ENCODE measurements at regions not wholly inside any gene's neighbourhood (a gene's known extent, or its start where the extent isn't known, plus 50 kb on each side); places are given as distances from the start of the nearest gene placed in this dataset.
"Not testable (repeated sequence)": the region's sequence is repeated elsewhere in the genome, so short reads cannot be mapped to it uniquely, and the experiment has no call there.

DNA sequence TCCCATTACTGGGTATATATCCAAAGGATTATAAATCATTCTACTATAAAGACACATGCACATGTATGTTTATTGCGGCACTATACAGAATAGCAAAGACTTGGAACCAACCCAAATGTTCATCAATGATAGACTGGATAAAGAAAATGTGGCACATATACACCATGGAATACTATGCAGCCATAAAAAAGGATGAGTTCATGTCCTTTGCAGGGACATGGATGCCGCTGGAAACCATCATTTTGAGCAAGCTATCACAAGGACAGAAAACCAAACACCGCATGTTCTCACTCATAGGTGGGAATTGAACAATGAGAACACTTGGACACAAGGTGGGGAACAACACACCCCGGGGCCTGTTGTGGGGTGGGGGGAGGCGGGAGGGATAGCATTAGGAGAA lies 57.0 kb upstream of the NEUROD1 start:
- not testable (repeated sequence) for H2BK120ac ChIP-seq (ENCODE audit: low read depth, low read length); H3K79me1 ChIP-seq (ENCODE audit: low read depth, low read length); H2AFZ ChIP-seq (ENCODE audit: low read length); H2AK5ac ChIP-seq (ENCODE audit: low read depth, low read length); H3K9ac ChIP-seq (ENCODE audit: low read depth, low read length, poor library complexity); H3K4me1 ChIP-seq (ENCODE audit: control insufficient read depth in 2 of 2, insufficient read depth in 1 of 2, low read depth in 1 of 2, low read length in 2 of 2); H4K8ac ChIP-seq (ENCODE audit: low read depth, low read length); DNase-seq (ENCODE audit: low spot score); H2BK5ac ChIP-seq (ENCODE audit: low read length); H3K27me3 ChIP-seq (ENCODE audit: control insufficient read depth in 3 of 3, insufficient read depth in 3 of 3, low read depth in 1 of 3, low read length in 3 of 3); H2BK15ac ChIP-seq (ENCODE audit: low read length); H3K23ac ChIP-seq (ENCODE audit: low read depth, low read length, poor library complexity); H4K91ac ChIP-seq (ENCODE audit: low read depth, low read length, poor library complexity); H3K4me2 ChIP-seq (ENCODE audit: insufficient read depth, low read length, poor library complexity, severe bottlenecking); H3K4ac ChIP-seq (ENCODE audit: low read length); H3K27ac ChIP-seq (replicated peaks; ENCODE audit: low read length); H2BK12ac ChIP-seq (ENCODE audit: low read length); H3K4me3 ChIP-seq (ENCODE audit: low read length in 2 of 2); H3K14ac ChIP-seq (ENCODE audit: low read length); H3K18ac ChIP-seq (ENCODE audit: low read length); H3K9me3 ChIP-seq (replicated peaks in 1 of 2; ENCODE audit: control insufficient read depth in 2 of 2, insufficient read depth in 1 of 2, low read depth in 1 of 2, low read length in 2 of 2); H3K36me3 ChIP-seq (replicated peaks in 1 of 2; ENCODE audit: control insufficient read depth in 2 of 2, insufficient read depth in 2 of 2, low read length in 2 of 2)
- WGBS, 2 donors (ENCODE audit: extremely low coverage in 2 of 2, insufficient read length in 2 of 2, insufficient replicate concordance in 1 of 2) = no CpG with 5 or more reads among the region's 5 CpGs

DNA sequence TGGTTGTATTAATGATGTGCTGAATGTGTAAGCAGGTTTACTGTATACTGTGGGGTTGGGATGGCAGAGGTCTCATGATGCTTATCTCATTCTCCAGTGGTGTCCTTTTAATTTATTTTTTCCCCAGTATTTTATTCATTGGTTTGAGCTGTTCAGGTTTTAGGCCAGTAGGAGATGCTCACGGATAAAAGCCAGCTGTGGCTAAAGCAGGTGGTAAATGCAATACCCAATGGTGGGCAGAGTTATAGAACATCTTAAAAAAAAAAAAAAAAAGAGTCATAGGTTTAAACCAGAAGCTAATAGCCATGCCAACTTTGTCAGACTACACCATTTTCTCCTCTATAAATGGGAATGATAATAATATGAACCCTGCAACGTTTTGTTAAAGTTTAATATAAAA lies 57.8 kb upstream of the NEUROD1 start:
- no peak overlapping the region for H3K14ac ChIP-seq (ENCODE audit: low read length)
- H2AFZ ChIP-seq (ENCODE audit: low read length) = no peak overlapping the region
- DNase-seq (ENCODE audit: low spot score) = no peak
- no peak overlapping the region for H3K9ac ChIP-seq (ENCODE audit: low read depth, low read length, poor library complexity)
- H3K79me1 ChIP-seq (ENCODE audit: low read depth, low read length) = no peaks in the 10 kb centered on the region
- no peaks in the 10 kb centered on the region for H3K9me3 ChIP-seq (replicated peaks in 1 of 2; ENCODE audit: control insufficient read depth in 2 of 2, insufficient read depth in 1 of 2, low read depth in 1 of 2, low read length in 2 of 2)
- H2BK15ac ChIP-seq (ENCODE audit: low read length) = no peak overlapping the region
- no peak overlapping the region for H3K27ac ChIP-seq (replicated peaks; ENCODE audit: low read length)
- no peak overlapping the region for H3K18ac ChIP-seq (ENCODE audit: low read length)
- no peak overlapping the region for H3K23ac ChIP-seq (ENCODE audit: low read depth, low read length, poor library complexity)
- no peak overlapping the region for H2AK5ac ChIP-seq (ENCODE audit: low read depth, low read length)
- no peak overlapping the region for H3K4me2 ChIP-seq (ENCODE audit: insufficient read depth, low read length, poor library complexity, severe bottlenecking)
- H4K91ac ChIP-seq (ENCODE audit: low read depth, low read length, poor library complexity) = no peak overlapping the region
- WGBS, 2 donors (ENCODE audit: extremely low coverage in 2 of 2, insufficient read length in 2 of 2, insufficient replicate concordance in 1 of 2) = no CpG with 5 or more reads among the region's 2 CpGs
- H4K8ac ChIP-seq (ENCODE audit: low read depth, low read length) = no peak overlapping the region
- no peak overlapping the region for H2BK5ac ChIP-seq (ENCODE audit: low read length)
- no peak overlapping the region for H2BK120ac ChIP-seq (ENCODE audit: low read depth, low read length)
- no peaks in the 10 kb centered on the region for H3K4me1 ChIP-seq (ENCODE audit: control insufficient read depth in 2 of 2, insufficient read depth in 1 of 2, low read depth in 1 of 2, low read length in 2 of 2)
- H3K36me3 ChIP-seq (replicated peaks in 1 of 2; ENCODE audit: control insufficient read depth in 2 of 2, insufficient read depth in 2 of 2, low read length in 2 of 2) = no peaks in the 10 kb centered on the region
- H3K4me3 ChIP-seq (ENCODE audit: low read length in 2 of 2) = no peak overlapping the region
- no peak overlapping the region for H2BK12ac ChIP-seq (ENCODE audit: low read length)
- no peaks in the 10 kb centered on the region for H3K27me3 ChIP-seq (ENCODE audit: control insufficient read depth in 3 of 3, insufficient read depth in 3 of 3, low read depth in 1 of 3, low read length in 3 of 3)
- H3K4ac ChIP-seq (ENCODE audit: low read length) = no peak overlapping the region

DNA sequence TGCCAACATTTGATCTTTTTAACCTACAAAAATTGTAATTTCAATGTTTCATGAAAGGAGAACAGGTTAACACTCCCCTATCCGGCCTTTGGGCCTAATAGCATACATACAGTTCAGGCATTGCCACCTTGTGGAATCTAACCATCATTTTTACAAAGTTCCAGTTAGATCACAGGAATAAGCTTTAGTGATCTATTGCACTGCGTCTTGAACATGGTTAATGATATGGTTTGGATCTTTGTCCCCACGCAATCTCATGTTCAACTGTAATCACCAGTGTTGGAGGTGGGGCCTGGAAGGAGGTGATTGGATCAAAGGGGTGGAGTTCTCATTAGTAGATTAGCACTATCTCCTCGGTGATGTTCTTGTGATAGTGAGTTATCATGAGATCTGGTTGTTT lies 58.2 kb upstream of the NEUROD1 start:
- no peak for DNase-seq (ENCODE audit: low spot score)
- no peaks in the 10 kb centered on the region for H3K9me3 ChIP-seq (replicated peaks in 1 of 2; ENCODE audit: control insufficient read depth in 2 of 2, insufficient read depth in 1 of 2, low read depth in 1 of 2, low read length in 2 of 2)
- no peak overlapping the region for H3K4me2 ChIP-seq (ENCODE audit: insufficient read depth, low read length, poor library complexity, severe bottlenecking)
- no peak overlapping the region for H3K4me3 ChIP-seq (ENCODE audit: low read length in 2 of 2)
- no peak overlapping the region for H3K27ac ChIP-seq (replicated peaks; ENCODE audit: low read length)
- H3K9ac ChIP-seq (ENCODE audit: low read depth, low read length, poor library complexity) = no peak overlapping the region
- H2BK5ac ChIP-seq (ENCODE audit: low read length) = no peak overlapping the region
- no peaks in the 10 kb centered on the region for H3K27me3 ChIP-seq (ENCODE audit: control insufficient read depth in 3 of 3, insufficient read depth in 3 of 3, low read depth in 1 of 3, low read length in 3 of 3)
- H4K91ac ChIP-seq (ENCODE audit: low read depth, low read length, poor library complexity) = no peak overlapping the region
- H3K79me1 ChIP-seq (ENCODE audit: low read depth, low read length) = no peaks in the 10 kb centered on the region
- WGBS, 2 donors (ENCODE audit: extremely low coverage in 2 of 2, insufficient read length in 2 of 2, insufficient replicate concordance in 1 of 2) = no CpG with 5 or more reads among the region's 4 CpGs
- H2AFZ ChIP-seq (ENCODE audit: low read length) = no peak overlapping the region
- H2BK12ac ChIP-seq (ENCODE audit: low read length) = no peak overlapping the region
- no peak overlapping the region for H2AK5ac ChIP-seq (ENCODE audit: low read depth, low read length)
- H3K4ac ChIP-seq (ENCODE audit: low read length) = no peak overlapping the region
- H3K23ac ChIP-seq (ENCODE audit: low read depth, low read length, poor library complexity) = no peak overlapping the region
- H3K4me1 ChIP-seq (ENCODE audit: control insufficient read depth in 2 of 2, insufficient read depth in 1 of 2, low read depth in 1 of 2, low read length in 2 of 2) = no peaks in the 10 kb centered on the region
- H4K8ac ChIP-seq (ENCODE audit: low read depth, low read length) = no peak overlapping the region
- H2BK120ac ChIP-seq (ENCODE audit: low read depth, low read length) = no peak overlapping the region
- no peak overlapping the region for H3K18ac ChIP-seq (ENCODE audit: low read length)
- no peak overlapping the region for H2BK15ac ChIP-seq (ENCODE audit: low read length)
- H3K36me3 ChIP-seq (replicated peaks in 1 of 2; ENCODE audit: control insufficient read depth in 2 of 2, insufficient read depth in 2 of 2, low read length in 2 of 2) = no peaks in the 10 kb centered on the region
- no peak overlapping the region for H3K14ac ChIP-seq (ENCODE audit: low read length)

DNA sequence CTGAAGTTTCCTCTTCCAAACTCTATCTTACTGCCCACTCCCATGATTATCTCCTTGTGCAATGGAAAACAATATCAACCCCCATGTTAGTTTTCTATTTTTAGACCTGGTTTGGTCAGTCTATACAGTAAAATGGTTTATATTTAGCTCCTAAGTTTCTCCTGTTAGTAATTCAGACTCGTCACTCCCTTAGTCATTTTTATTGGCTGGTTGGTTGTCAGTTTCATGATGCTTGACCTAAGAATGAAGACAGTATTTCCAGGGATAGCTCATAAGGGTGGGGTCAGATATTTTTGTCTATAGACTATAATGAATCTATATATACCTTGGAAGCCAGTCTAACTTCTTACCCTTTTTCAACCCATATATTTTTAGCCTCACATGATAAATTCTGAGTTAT lies 61.4 kb upstream of the NEUROD1 start:
- Histone ChIP-seq H2BK12ac (ENCODE audit: low read length) (no peak overlapping the region), H3K4me3 (ENCODE audit: low read length in 2 of 2) (no peak overlapping the region), H2AFZ (ENCODE audit: low read length) (no peak overlapping the region)

More for the DNA sequence above, 61.4 kb upstream of the NEUROD1 start:
- no peak overlapping the region for H3K4ac ChIP-seq (ENCODE audit: low read length)
- H2BK5ac ChIP-seq (ENCODE audit: low read length) = no peak overlapping the region
- H3K14ac ChIP-seq (ENCODE audit: low read length) = no peak overlapping the region
- H2BK15ac ChIP-seq (ENCODE audit: low read length) = no peak overlapping the region
- H3K27ac ChIP-seq (replicated peaks; ENCODE audit: low read length) = no peak overlapping the region
- H3K4me1 ChIP-seq (ENCODE audit: control insufficient read depth in 2 of 2, insufficient read depth in 1 of 2, low read depth in 1 of 2, low read length in 2 of 2) = no peaks in the 10 kb centered on the region
- no peak overlapping the region for H2BK120ac ChIP-seq (ENCODE audit: low read depth, low read length)
- no peak for DNase-seq (ENCODE audit: low spot score)
- H3K27me3 ChIP-seq (ENCODE audit: control insufficient read depth in 3 of 3, insufficient read depth in 3 of 3, low read depth in 1 of 3, low read length in 3 of 3) = no peaks in the 10 kb centered on the region
- no peak overlapping the region for H4K91ac ChIP-seq (ENCODE audit: low read depth, low read length, poor library complexity)
- no peak overlapping the region for H3K18ac ChIP-seq (ENCODE audit: low read length)
- H3K9me3 ChIP-seq (replicated peaks in 1 of 2; ENCODE audit: control insufficient read depth in 2 of 2, insufficient read depth in 1 of 2, low read depth in 1 of 2, low read length in 2 of 2) = peaks cover 0 to 8% of the 10 kb centered on the region in 2 donors
- H3K4me2 ChIP-seq (ENCODE audit: insufficient read depth, low read length, poor library complexity, severe bottlenecking) = no peak overlapping the region
- no CpG with 5 or more reads among the region's 1 CpG for WGBS, 2 donors (ENCODE audit: extremely low coverage in 2 of 2, insufficient read length in 2 of 2, insufficient replicate concordance in 1 of 2)
- H3K23ac ChIP-seq (ENCODE audit: low read depth, low read length, poor library complexity) = no peak overlapping the region
- H2AK5ac ChIP-seq (ENCODE audit: low read depth, low read length) = no peak overlapping the region
- H3K36me3 ChIP-seq (replicated peaks in 1 of 2; ENCODE audit: control insufficient read depth in 2 of 2, insufficient read depth in 2 of 2, low read length in 2 of 2) = no peaks in the 10 kb centered on the region
- no peak overlapping the region for H3K9ac ChIP-seq (ENCODE audit: low read depth, low read length, poor library complexity)
- H3K79me1 ChIP-seq (ENCODE audit: low read depth, low read length) = no peaks in the 10 kb centered on the region
- H4K8ac ChIP-seq (ENCODE audit: low read depth, low read length) = no peak overlapping the region

Data from neuronal stem cell (in vitro differentiated cells).